ENCODE measurements at regions not wholly inside any gene's neighbourhood (a gene's known extent, or its start where the extent isn't known, plus 50 kb on each side); places are given as distances from the start of the nearest gene placed in this dataset.

- Histone ChIP-seq H3K27ac (no peak overlapping the region), H3K36me3 (no peaks in the 10 kb centered on the region), H3K9me3 (no peaks in the 10 kb centered on the region), H3K4me3 (no peak overlapping the region), H3K4me1 (no peaks in the 10 kb centered on the region), H3K27me3 (no peaks in the 10 kb centered on the region)
- TF ChIP-seq POLR2A (IDR thresholded peaks at IDR 0.05): no peak
- TF ChIP-seq, protein P1, sequence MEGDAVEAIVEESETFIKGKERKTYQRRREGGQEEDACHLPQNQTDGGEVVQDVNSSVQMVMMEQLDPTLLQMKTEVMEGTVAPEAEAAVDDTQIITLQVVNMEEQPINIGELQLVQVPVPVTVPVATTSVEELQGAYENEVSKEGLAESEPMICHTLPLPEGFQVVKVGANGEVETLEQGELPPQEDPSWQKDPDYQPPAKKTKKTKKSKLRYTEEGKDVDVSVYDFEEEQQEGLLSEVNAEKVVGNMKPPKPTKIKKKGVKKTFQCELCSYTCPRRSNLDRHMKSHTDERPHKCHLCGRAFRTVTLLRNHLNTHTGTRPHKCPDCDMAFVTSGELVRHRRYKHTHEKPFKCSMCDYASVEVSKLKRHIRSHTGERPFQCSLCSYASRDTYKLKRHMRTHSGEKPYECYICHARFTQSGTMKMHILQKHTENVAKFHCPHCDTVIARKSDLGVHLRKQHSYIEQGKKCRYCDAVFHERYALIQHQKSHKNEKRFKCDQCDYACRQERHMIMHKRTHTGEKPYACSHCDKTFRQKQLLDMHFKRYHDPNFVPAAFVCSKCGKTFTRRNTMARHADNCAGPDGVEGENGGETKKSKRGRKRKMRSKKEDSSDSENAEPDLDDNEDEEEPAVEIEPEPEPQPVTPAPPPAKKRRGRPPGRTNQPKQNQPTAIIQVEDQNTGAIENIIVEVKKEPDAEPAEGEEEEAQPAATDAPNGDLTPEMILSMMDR (IDR thresholded peaks at IDR 0.05): no peak
- DNase-seq (no peak), ATAC-seq (no peak)
- WGBS (ENCODE audit: insufficient coverage, low coverage, low lambda C conversion rate, missing lambda C conversion rate): 49% methylated on average over 4 of the region's 4 CpGs
- intact Hi-C loops (cut with DNase I): no loop called here
Measured at GRCh38 chrX:139121616-139122286, 408.8 kb upstream of the F9 start.

- ATAC-seq (no peak), DNase-seq (no peak)
- TF ChIP-seq, protein P1 (IDR thresholded peaks at IDR 0.05): no peak
- TF ChIP-seq POLR2A (IDR thresholded peaks at IDR 0.05): no peak
- Histone ChIP-seq H3K27me3 (no peaks in the 10 kb centered on the region), H3K4me1 (no peaks in the 10 kb centered on the region), H3K27ac (no peak overlapping the region), H3K9me3 (no peaks in the 10 kb centered on the region), H3K36me3 (no peaks in the 10 kb centered on the region), H3K4me3 (no peak overlapping the region)
- 73% methylated on average over 5 of the region's 5 CpGs for WGBS (ENCODE audit: insufficient coverage, low coverage, low lambda C conversion rate, missing lambda C conversion rate)
- intact Hi-C loops (cut with DNase I): no loop called here
Measured at GRCh38 chrX:139120760-139121159, 409.2 kb upstream of the FGF13 start.

DNA sequence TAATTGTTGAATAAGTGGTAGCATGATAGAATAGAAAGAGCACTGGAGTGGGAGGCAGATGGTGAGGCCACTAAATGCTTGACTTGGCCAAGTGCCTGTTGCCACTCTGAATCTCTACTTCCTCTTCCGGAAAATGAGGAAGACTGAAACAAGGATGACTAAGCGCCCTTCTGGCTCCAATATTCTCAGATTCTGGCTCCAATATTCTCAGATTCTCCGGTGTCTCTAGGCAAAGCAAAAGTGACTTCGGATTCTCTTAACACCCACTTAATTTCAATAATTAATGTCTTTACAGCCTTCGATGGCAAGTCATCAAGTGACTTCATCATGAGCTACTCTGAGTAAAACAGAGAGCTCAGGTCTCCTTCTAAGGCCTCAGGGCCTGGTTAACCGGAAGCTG lies 402.2 kb upstream of the FGF13 start:
- ATAC-seq (peak in 1 of 4 donors; percentile 21), DNase-seq (no peak)
- 71% methylated on average over 6 of the region's 6 CpGs for WGBS (ENCODE audit: insufficient coverage, low coverage, low lambda C conversion rate, missing lambda C conversion rate)
- Histone ChIP-seq H3K4me3 (no peak overlapping the region), H3K27me3 (no peaks in the 10 kb centered on the region), H3K9me3 (no peaks in the 10 kb centered on the region), H3K27ac (no peak overlapping the region), H3K4me1 (no peaks in the 10 kb centered on the region), H3K36me3 (no peaks in the 10 kb centered on the region)
- intact Hi-C loops (cut with DNase I): no loop called here
- TF ChIP-seq POLR2A (IDR thresholded peaks at IDR 0.05): no peak
- TF ChIP-seq, protein P1 (IDR thresholded peaks at IDR 0.05): no peak

DNA sequence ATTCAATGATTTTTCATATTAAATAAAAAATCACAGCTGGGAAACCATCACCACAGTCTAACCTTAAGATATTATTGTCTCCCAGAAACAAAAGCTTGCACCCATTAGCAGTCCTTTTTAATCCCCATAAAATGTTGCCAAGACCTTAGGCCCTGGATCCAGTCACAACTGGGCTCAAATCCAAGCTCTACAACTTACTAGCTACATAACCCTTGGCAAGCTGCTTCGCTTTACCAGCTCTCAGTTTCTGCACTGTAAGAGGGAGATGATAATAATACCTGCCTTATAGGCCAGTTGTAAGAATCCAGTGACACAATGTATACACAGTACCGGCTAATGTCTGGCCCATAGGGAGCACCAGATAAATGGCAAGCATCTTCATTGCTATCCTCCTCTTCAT lies 400.9 kb upstream of the FGF13 start:
- intact Hi-C loops (cut with DNase I): no loop called here
- Histone ChIP-seq H3K27ac (no peak overlapping the region), H3K36me3 (no peaks in the 10 kb centered on the region), H3K4me3 (no peak overlapping the region), H3K9me3 (no peaks in the 10 kb centered on the region), H3K4me1 (no peaks in the 10 kb centered on the region), H3K27me3 (no peaks in the 10 kb centered on the region)
- DNase-seq (no peak), ATAC-seq (no peak)
- TF ChIP-seq, protein P1 (IDR thresholded peaks at IDR 0.05): no peak
- TF ChIP-seq POLR2A (IDR thresholded peaks at IDR 0.05): no peak
- 62% methylated on average over 2 of the region's 2 CpGs for WGBS (ENCODE audit: insufficient coverage, low coverage, low lambda C conversion rate, missing lambda C conversion rate)

DNA sequence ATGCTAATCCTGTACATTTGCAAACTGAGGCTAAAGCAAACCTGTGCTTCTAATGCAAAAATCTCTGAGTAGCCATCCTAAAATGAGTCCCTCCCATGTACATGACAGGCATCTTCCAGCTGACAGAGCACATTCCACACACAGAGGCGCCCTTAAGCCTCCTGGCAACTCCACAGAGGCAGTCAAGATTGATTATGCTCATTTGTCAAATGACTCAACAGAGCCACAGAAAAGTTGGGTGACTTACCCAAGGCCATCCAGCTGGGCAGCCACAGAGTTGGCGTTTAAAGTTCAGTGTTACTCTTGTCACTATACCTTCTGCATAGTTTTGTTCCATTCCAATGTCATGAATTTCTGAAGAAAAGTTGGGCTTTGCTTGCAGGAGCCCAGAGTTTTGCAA lies 394.6 kb upstream of the FGF13 start:
- DNase-seq: no peak
- ATAC-seq: no peak
- WGBS (ENCODE audit: insufficient coverage, low coverage, low lambda C conversion rate, missing lambda C conversion rate): 32% methylated on average over 2 of the region's 2 CpGs
- intact Hi-C loops (cut with DNase I): no loop called here
- no peaks in the 10 kb centered on the region for H3K27me3 ChIP-seq
- no peak overlapping the region for H3K4me3 ChIP-seq
- no peak overlapping the region for H3K27ac ChIP-seq
- H3K9me3 ChIP-seq: no peaks in the 10 kb centered on the region
- TF ChIP-seq, protein P1 (IDR thresholded peaks at IDR 0.05): no peak
- TF ChIP-seq POLR2A (IDR thresholded peaks at IDR 0.05): no peak
- no peaks in the 10 kb centered on the region for H3K4me1 ChIP-seq
- no peaks in the 10 kb centered on the region for H3K36me3 ChIP-seq
